Hematopoietic multipotent progenitor cell (in vitro differentiated cells): ENCODE measurements at regions not wholly inside any gene's neighbourhood (a gene's known extent, or its start where the extent isn't known, plus 50 kb on each side); places are given as distances from the start of the nearest gene placed in this dataset.
A peak's percentile ranks its signal among the peaks of the same experiment; 100 is the strongest.

Source experiments
- DNase-seq, 3 donors: peaks; one replicate each; pipeline ENCODE4 v3.0.0-alpha.2; 2011 to 2015; ENCODE audit warnings: low read depth in 2 of 3, low spot score in 2 of 3

- DNase-seq: no peak
Observed at GRCh38 chr4:82043081-82043808, 330.5 kb downstream of the HNRNPD start.

GRCh38 chr4:82042042-82042441 lies 331.7 kb downstream of the HNRNPD start:
- no peak for DNase-seq

GRCh38 chr4:82038936-82039335 lies 334.9 kb downstream of the HNRNPD start:
- no peak for DNase-seq

- DNase-seq: no peak
Observed at GRCh38 chr4:82036181-82036580, 337.6 kb downstream of the HNRNPD start.

GRCh38 chr4:82034878-82035277 lies 338.9 kb downstream of the HNRNPD start:
- DNase-seq: no peak

- no peak for DNase-seq
Observed at GRCh38 chr4:82033862-82034261, 339.9 kb downstream of the HNRNPD start.

- DNase-seq: no peak
Observed at GRCh38 chr4:82031376-82031927, 342.3 kb downstream of the HNRNPD start.

- DNase-seq: peak in 2 of 3 donors; percentile 43 to 76
Observed at GRCh38 chr4:82017680-82018079, 356.1 kb downstream of the HNRNPD start.

GRCh38 chr4:82005158-82005557 lies 368.6 kb downstream of the HNRNPD start:
- no peak for DNase-seq

- DNase-seq: no peak
Observed at GRCh38 chr4:81997313-81997712, 376.5 kb downstream of the HNRNPD start.

GRCh38 chr4:81990898-81991297 lies 382.9 kb downstream of the HNRNPD start:
- no peak for DNase-seq

- DNase-seq: no peak
Observed at GRCh38 chr4:81990211-81990610, 383.6 kb downstream of the HNRNPD start.

GRCh38 chr4:81989202-81989601 lies 384.6 kb downstream of the HNRNPD start:
- DNase-seq: no peak

GRCh38 chr4:81988178-81988577 lies 385.6 kb downstream of the HNRNPD start:
- DNase-seq: no peak

GRCh38 chr4:81984746-81985145 lies 389.0 kb downstream of the HNRNPD start:
- DNase-seq: no peak

GRCh38 chr4:81982846-81983540 lies 390.8 kb downstream of the HNRNPD start:
- no peak for DNase-seq

- DNase-seq: no peak
Observed at GRCh38 chr4:81981218-81981617, 392.6 kb downstream of the HNRNPD start.

GRCh38 chr4:81974523-81974922 lies 399.3 kb downstream of the HNRNPD start:
- DNase-seq: no peak

GRCh38 chr4:81971637-81972381 lies 402.0 kb downstream of the HNRNPD start:
- no peak for DNase-seq

- DNase-seq: no peak
Observed at GRCh38 chr4:81971061-81971460, 402.7 kb downstream of the HNRNPD start.

GRCh38 chr4:81970454-81970853 lies 403.3 kb downstream of the HNRNPD start:
- DNase-seq: no peak
